ENCODE measurements at regions not wholly inside any gene's neighbourhood (a gene's known extent, or its start where the extent isn't known, plus 50 kb on each side); places are given as distances from the start of the nearest gene placed in this dataset.
A peak's percentile ranks its signal among the peaks of the same experiment; 100 is the strongest.

DNA sequence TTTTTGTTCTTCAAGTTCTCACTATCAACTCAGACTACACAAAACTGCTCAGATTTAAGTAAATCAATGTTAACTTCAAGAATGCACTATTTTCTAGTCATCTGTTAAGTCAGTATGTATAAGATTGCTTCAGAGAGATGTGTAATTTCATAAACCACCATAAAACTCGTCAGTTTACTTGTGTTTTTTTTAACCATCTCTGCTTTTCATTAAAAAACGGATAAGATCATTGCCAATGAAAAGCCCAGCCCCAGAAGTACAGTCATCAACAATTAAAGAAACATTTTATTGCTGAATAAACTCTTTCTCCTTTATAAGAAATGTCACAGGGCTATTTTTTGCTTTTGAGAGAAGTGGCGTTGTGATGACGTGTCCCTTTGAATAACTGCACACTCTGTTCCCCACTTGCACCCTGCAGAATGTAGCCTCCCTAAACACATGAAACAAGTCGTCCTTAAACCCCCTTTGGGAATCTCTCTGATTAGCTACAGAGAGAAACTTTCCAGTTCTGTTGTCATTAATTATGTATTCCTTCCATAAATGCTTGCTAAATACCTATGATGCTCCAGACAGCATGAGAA lies 202.7 kb upstream of the FOXD3 start:
- no peak for DNase-seq (ENCODE audit: low spot score)

DNA sequence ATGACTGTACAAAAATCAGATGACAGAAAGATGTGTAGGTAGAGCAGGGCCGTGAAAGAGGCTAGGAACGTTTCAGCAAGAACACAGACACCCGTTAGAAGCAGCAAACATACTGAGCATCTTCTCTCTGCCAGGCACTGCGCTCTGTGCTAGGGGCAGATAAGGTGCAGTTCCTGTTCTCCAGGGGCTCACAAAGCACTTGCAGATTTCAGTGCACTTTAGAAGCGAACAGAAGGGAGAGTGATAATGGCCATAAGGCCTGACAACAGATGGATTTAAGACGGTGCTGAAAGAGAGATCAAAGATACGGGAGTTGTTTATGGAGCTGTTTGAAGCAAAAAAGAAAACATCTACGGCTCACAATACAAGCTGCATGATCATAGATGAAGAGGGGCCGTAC lies 200.3 kb upstream of the FOXD3 start:
- DNase-seq (ENCODE audit: low spot score), result no peak

DNA sequence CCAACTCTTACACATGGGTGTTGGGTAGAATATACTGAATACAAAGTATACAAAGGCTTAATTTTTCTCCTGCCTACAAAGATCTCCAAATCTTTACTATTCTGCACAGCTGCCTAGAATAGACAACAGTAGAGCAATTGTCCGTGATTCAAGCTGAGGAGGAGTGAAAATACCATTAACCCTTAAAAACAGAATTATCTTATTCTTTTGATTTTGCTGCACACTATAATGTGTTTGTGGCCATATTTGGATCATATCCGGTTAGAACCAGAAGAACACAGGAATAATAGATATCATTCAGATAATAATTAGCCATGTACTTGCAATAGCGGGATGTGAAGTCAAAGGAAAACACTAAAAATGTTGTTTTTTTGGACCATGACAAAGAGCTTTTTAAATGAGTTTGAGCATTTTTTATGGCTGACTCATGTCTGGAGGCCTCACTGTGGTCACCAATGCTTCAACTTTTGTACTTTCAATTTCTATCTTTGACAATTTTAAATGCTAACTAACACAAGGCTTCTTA lies 197.6 kb upstream of the FOXD3 start:
- DNase-seq (ENCODE audit: low spot score), result peak; percentile 88

DNA sequence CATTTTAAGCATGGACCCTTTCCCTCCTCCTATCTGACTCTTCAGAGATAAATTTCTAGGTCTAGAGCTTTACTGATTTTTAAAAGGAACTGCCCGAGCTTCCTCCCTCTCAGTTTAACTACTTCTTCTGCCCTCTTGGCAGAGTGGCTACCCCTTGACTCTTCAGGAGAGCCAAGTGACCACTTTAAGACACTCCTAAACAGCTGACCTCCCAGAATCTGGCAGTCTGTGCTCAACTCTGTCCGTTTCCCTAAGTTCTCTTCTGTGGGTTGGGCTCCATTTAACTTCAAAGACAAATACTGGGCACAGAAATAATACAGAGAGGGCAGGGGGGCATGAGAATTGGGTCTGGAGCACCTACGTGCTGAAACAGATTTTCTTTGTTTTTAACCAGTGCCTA lies 196.3 kb upstream of the FOXD3 start:
- no peak for DNase-seq (ENCODE audit: low spot score)

DNA sequence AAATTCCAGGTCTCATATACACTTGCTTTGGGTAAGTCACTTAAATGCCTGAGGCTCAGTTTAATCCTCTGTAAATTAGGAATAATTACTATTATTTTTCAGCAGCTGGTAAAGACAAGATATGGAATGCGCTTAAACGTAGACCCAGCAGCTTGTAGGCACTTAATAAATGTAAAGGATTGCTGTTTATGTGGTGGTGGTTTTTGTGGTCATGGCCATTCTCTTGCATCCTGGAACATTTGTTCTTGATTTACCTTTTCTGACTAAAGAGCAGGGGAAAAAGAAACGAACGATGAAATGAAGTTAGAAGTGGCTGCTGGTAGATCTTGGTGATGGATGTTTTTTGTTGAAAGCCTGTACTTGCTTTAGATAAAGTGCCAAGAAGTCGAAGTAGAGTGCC lies 195.0 kb upstream of the FOXD3 start:
- peak; percentile 76 for DNase-seq (ENCODE audit: low spot score)

DNA sequence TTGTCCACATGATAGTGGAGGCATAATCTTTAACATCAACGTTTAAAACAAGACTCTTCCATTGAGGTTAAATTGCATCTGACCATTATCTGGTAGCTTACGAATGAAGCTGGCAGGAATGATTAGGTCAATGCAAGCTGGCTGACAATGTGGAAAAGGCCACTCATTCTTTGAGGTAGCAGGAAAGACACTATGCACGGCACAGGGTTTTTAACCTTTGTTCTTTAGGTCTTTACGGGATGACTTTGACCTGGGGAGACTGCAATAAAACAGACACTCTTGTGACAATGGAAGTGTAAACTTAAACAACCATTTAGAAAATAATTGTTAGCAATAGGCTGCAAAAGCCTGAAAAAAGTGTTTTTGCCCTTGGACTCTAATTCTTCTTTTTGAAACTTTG lies 193.8 kb upstream of the FOXD3 start:
- DNase-seq (ENCODE audit: low spot score), result no peak

DNA sequence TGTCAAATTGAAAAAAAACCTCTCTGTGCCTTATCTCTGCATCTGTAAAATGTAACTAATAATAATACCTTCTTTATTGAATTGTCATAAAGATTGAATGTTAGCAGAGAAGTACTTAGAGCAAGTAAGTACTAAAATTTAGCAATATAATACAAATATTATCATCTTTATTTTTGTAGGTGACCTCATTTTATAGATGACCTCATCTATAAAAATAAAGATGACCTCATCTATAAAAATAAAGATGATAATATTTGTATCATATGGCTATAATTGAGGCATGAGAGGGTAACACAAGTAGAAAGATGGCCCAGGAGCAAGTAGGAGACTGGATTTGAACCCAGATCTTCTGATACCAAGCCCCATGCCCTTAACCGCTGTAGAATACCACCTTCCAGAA lies 193.2 kb upstream of the FOXD3 start:
- DNase-seq (ENCODE audit: low spot score), result no peak

DNA sequence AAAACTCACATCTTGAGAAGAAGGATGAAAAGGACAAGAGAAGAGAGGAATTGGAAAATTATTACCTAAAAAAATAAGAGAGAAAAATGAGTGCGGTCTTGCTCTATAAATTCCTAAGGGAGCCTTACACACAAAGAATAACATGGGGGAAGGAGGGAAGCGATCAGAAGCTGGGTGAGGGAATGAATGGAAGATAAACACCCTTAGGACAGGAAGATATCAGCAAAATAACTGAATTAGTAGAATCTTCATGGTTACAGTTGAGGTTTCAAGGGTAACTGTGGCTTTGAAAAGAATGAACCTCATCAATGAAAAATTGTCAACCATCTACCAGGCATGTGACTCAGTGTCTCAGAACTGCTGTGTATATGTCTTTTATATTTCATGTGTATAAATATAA lies 192.5 kb upstream of the FOXD3 start:
- no peak for DNase-seq (ENCODE audit: low spot score)

DNA sequence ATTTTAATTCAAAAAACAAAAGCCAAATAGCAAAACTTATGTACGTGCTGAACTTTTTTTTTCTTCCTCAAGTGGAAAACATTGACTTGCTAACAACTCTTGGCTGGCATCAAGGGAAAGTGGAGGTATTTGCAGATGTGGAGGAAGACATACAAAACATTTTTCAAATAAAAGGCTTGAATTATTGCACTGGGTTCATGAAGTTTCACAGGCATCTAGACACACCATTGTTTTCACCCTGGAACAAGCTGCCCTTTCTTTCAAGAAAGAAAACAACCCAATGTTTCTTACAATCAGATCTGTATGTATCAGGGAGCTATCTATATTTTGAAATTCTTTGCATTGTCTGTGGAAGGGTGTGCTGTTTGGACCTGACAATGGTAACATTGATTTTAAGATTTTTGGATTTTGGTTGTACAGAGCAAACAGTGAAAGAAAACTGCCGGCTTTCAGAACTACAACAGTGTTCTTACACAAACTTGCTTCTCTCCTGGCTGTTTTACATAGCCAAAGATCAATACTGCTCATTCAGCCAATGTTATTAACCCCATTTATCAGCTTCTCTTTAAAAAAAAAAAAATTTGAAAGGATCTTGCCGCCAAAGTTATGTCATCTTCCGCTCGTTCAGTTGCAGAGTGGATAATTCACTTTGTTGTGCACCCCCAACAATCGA lies 187.7 kb upstream of the FOXD3 start:
- DNase-seq (ENCODE audit: low spot score), result no peak

DNA sequence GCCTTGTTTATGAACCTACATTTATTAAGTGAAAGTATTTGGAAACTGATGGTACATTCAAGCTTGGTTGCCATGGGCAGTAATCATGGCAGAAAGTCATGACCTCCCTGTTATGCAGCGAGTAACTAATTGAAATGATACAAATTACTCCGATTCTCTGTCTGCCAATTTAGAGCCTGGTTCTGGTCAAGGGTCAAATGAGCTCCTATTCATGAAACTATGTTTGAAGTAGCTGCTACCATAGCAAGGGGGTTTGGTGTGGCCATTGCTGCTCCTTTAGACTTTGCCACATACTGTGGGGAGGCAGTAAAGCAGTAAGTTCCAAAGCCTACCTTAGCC lies 187.2 kb upstream of the FOXD3 start:
- DNase-seq (ENCODE audit: low spot score), result no peak

DNA sequence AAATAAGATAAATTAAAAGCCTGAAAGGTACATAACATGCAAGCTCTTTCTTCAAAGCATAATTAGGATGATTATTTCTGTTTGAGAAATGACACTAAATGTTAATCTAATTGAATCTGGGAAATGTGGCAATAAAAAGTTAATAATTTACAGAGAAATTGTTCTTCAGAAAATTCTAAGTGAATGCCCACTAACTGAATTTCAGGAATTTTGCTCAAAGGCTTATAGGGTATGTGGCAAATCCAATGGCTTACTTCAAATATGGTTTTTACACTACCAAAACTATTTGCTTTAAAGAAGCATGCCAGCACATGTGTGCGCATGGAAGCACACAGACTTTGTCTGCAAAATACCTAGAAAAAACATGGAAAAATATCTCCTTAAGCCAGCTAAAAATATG lies 186.6 kb upstream of the FOXD3 start:
- DNase-seq (ENCODE audit: low spot score), result no peak

DNA sequence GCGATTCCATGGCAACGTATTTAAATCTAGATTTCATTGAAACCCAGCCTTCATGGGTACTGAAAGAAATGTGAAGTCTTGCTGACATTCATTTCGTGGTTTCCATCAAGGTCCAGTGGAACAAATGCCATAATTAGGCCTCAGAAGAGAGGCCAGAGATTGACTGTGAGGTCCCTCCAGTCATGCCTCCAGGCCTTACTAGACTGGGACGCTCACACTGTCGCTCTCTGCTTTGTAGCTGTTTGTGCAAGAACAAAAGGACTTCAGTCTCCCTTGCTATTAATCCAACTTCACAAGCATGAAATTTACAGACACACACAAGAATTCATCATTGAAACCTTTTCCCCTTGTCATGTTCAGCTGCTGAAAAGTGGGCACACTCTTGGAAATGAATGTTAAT lies 180.4 kb upstream of the FOXD3 start:
- no peak for DNase-seq (ENCODE audit: low spot score)

DNA sequence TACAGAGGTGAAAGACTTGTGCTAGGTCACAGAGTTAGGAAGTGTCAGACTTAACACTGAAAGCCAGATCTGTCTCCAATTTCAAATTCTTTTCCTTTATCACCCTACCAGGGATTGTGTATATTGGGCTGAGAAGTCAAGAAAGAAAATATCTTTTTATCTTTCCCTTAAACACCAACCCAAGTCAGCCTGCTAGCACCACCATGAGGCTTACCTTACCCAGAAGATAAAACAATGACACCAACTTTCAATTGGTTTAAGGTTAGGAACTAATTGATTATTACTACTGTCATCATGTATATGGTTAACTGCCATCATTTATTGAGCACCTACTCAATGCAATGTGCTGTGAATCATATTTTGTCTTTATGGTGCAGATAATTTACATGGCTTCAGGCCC lies 178.9 kb upstream of the FOXD3 start:
- DNase-seq (ENCODE audit: low spot score), result no peak

DNA sequence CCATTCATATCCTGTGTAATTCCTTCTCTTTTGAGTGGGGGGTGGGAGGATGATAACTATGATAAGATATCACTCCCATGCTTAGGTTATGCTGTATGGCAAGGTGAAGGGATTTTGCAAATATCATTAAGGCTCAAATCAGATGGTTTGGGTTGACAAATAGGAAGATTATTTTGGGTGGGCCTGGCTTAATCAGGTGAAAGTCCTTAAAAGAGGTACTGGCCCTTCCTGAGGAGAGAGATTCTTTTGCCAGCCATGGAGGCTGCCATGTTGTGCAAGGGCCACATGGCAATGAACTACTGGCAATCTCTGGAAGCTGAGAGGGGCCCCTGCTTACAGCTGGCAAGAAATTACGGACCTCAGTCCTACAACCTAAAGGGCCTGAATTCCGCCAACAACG lies 174.6 kb upstream of the FOXD3 start:
- no peak for DNase-seq (ENCODE audit: low spot score)

DNA sequence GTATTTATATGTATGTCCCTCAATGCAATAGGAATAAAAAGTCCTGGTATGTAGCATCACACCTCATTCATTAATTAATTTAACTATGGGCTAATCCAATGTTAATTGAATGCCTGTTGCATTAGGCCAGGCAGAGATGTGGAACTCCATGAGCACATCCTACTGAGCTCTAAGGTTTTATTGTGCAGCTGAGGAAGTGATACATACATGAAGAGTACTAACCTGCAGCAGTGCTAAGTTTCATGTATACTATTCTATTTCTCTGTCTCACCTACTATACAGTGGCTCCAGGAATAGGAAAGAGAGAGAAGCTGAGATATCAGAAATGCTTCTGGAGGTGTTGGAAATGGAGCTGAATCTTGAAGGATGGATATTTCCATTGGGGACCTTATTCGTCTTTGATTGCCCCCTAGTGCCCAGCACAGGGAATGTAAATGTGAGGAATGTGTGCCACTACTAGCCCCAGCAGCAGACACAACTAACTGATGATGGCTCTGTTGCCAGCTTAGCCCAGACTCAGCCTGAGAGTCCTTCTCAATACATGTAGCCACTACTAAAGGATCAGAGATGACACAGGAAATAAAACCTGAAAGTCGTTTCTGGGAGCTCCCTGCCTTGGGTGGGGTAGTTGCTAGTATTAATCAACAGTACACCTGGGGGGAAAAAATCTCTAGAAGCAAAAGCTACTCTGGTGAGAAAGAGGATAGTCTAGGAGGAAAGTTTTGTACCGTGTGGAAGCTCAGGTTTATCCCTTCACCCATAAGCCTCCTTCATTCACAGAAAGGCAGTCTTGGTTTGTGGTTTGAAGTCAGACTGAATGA lies 173.3 kb upstream of the FOXD3 start:
- DNase-seq (ENCODE audit: low spot score), result peak; percentile 64

DNA sequence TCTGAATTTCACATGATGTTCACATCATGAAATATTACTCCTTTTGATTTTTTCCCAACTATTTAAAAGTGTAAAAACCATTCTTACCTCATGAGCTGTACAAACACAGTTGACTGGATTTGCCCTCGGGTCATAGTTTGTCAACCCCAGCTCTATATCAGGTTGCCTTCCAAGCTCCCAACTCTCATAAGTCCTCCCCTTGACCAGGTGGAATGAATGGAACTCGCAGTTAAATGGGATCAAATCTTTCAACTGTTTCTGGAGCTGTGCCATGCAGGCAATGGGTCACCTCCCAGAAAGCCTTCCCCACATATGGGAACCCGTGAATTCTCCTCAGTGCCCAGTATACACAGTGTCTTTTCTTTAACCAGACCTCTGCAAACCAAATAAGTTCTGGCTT lies 169.8 kb upstream of the FOXD3 start:
- no peak for DNase-seq (ENCODE audit: low spot score)

DNA sequence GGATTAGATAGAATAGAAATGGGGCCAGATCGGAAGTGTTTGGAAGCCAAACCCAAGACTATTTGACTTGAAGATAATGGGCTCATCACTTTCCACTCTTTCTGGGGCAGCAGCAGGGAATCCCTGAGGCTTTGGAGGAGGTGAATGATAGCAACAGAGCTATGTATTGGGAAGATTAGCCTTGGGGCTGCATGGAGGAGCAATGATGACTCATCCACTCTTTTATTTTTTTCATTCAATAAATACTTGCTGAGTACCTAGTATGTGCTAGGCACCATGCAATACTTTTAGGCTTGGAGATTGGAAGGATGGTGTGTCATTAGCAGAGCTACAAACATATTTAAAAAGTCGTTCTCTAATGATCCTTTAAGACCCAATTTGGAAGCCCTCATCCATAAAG lies 166.9 kb upstream of the FOXD3 start:
- no peak for DNase-seq (ENCODE audit: low spot score)

DNA sequence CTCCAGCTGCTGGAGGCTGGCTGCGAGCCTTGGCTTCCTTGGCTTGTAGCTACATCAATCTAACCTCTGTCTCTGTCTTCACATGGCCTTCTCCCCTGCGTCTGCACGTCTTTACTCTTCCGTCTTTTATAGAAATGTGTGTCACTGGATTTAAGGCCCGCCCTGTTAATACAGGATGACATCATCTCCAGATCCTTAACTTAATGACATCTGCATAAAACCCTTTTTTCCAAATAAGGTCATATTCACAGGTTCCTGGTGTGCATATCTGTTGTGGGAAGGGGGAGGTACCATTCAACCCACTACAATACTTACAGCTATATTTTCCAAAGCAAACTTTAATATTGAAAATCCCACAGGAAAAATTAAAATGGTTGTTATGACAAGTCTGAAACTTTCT lies 165.3 kb upstream of the FOXD3 start:
- peak; percentile 30 for DNase-seq (ENCODE audit: low spot score)

DNA sequence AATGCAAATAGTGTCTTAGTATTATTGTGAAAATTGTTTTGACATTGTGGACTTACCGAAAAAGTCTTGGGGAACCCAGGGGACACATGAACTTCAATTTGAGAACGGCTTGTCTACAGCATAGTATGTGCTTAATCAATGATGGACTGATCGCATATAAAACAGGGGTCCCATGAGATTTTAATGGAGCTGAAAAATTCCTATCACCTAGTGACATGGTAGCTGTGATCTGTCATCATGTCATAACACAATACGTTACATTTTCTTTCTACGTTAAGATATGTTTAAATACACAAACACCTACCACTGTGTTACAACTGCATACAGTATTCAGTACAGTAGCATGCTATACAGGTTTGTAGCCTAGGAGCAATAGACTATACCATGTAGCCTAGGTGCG lies 153.3 kb upstream of the FOXD3 start:
- no peak for DNase-seq (ENCODE audit: low spot score)

DNA sequence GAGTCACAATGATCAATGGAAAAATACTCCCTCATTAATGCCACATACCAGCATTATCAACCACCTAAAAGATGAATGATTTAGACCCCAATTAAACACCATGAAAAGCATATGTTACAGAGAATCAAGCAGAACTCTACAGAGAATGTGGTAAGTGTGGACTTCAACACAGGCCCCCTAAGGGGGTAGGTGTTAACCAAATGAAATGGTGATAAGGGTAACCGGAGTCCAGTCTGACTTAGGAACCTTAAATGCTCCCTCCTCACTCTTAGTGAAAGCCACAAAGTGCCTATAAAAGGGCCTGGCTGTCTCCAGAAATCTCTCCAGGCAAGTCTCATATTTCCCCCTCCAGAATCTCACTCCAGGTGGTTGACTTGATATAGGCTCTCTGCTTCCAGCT lies 149.2 kb upstream of the FOXD3 start:
- DNase-seq (ENCODE audit: low spot score), result no peak

DNA sequence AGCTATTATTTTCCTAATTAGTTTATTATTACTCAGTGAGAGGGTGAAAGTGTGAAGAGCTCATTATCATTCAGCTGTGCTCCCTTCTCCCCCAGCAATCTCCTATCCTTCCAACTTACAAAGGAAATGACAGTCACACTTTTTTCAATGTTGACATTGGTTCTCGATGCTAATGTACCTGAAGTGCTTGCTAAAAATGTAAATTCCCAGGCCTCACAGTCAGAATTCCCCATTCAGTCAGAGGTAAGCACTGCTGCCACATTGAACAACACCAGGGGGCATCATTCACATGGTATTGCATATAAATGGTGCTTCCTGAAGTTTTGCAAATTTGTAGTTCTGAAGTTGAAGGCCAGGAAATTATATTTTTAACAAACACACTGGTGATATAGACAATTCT lies 132.7 kb upstream of the FOXD3 start:
- DNase-seq (ENCODE audit: low spot score), result peak; percentile 29

DNA sequence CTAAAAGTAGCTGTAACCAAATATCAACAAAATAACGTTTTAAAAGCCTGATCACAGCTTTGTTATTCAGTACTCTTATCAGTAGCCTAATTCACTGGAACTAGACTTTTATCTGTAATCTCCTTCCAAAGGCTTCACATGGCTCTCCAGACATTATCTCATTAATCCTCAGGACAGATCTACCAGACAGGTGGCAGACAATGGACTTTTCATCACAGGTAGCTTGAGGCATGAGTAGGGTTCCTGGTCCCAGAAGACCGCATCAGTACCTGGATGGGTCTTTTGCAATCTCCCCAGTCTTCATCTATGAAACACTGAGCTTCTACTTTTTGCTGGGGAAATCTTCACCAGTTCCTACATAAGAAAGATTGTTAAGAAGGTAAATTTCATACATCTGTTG lies 132.2 kb upstream of the FOXD3 start:
- DNase-seq (ENCODE audit: low spot score), result no peak

DNA sequence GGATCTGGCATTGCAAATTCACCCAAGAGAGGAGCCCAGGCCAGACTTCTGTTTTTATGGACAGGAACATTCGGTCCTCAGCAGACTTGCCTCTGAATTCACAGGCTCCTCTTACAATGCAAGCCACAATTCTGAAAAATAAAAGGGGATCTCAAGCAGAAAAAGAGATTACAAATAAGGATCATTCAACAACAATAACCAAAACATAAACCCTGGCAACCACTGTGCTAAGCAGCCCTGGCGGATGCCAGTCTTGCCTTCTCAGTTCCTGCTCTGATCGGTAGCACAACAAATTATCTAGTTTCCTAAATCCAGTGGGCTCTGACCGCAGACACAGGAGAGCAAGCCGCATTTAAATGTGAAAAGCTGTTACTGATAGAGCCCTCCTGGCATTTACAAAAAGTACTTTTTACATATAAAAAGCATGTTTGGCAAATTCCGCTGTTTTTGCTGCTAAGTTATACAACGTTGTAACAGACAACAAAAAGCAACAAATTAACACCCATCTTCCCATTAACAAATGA lies 123.4 kb upstream of the FOXD3 start:
- DNase-seq (ENCODE audit: low spot score), result no peak

All from H4 (cell line).